SK-N-SH (cell line): ENCODE measurements at regions not wholly inside any gene's neighbourhood (a gene's known extent, or its start where the extent isn't known, plus 50 kb on each side); places are given as distances from the start of the nearest gene placed in this dataset.

Experiments
- CTCF ChIA-PET: fragments of 300-600, 350-600 bp; formaldehyde crosslinking; extraction: SDS; loops from one replicate; lab custom pipeline; 2021; lab: Yijun Ruan, JAX
- POLR2A ChIA-PET: fragments of 350-600 bp; sonication (Branson Sonifier 250); formaldehyde crosslinking; extraction: SDS; loops from one replicate; lab custom pipeline; 2020; ENCODE audit warnings: antibody characterized with exemption, inconsistent platforms; lab: Yijun Ruan, JAX
- DNase-seq: peaks from one replicate; pipeline ENCODE4 v3.0.0; 2012
- H2AFZ ChIP-seq: fragments of 200-600 bp; sonication (generic); 2 replicates; pipeline ENCODE4 v1.8.1; 2016; ENCODE audit warnings: antibody characterized with exemption, mild to moderate bottlenecking, low read depth
- H3F3A ChIP-seq: fragments of 200-600 bp; sonication (generic); replicated peaks from 2 replicates; pipeline ENCODE3; 2016; ENCODE audit warnings: antibody characterized with exemption, mild to moderate bottlenecking; ENCODE audit not compliant: insufficient read depth
- H3K27ac ChIP-seq, 2 experiments: fragments of 200-500 bp in 1 of 2; fragments of 200-600 bp in 1 of 2; sonication (Bioruptor generic) in 1 of 2; sonication (generic), shearing (Covaris generic) in 1 of 2; 2 replicates each; pipeline versions ENCODE4 v1.5.1 to v1.6.1; 2014 to 2016; ENCODE audit warnings: low read depth in 2 of 2, inconsistent platforms in 1 of 2, low read length in 1 of 2, mild to moderate bottlenecking in 1 of 2, mixed read lengths in 1 of 2
- H3K27me3 ChIP-seq: fragments of 200-600 bp; sonication (generic), shearing (Covaris generic); 2 replicates; pipeline ENCODE4 v1.6.1; 2016; ENCODE audit warnings: mixed run types; ENCODE audit not compliant: insufficient read depth
- H3K36me3 ChIP-seq, 2 experiments: fragments of 200-500 bp in 1 of 2; fragments of 200-600 bp in 1 of 2; sonication (Bioruptor generic) in 1 of 2; sonication (generic) in 1 of 2; replicated peaks in 1 of 2; 2 replicates each; pipeline versions ENCODE3 to v1.5.1; 2014 to 2016; ENCODE audit warnings: low read length in 1 of 2, mild to moderate bottlenecking in 1 of 2; ENCODE audit not compliant: insufficient read depth in 2 of 2, control insufficient read depth in 1 of 2
- H3K4me1 ChIP-seq, 2 experiments: fragments of 200-500 bp in 1 of 2; fragments of 200-600 bp in 1 of 2; sonication (Bioruptor generic) in 1 of 2; sonication (generic), shearing (Covaris generic) in 1 of 2; 2 replicates each; pipeline versions ENCODE4 v1.5.1 to v1.6.1; 2014 to 2016; ENCODE audit warnings: low read depth in 1 of 2, low read length in 1 of 2, mixed run types in 1 of 2; ENCODE audit not compliant: insufficient read depth in 2 of 2, control insufficient read depth in 1 of 2
- H3K4me2 ChIP-seq: fragments of 200-600 bp; sonication (generic), shearing (Covaris generic); 2 replicates; pipeline ENCODE4 v1.6.1; 2017; ENCODE audit warnings: mixed run types
- H3K4me3 ChIP-seq, 2 experiments: fragments of 200-500 bp in 1 of 2; fragments of 200-600 bp in 1 of 2; sonication (Bioruptor generic) in 1 of 2; sonication (generic), shearing (Covaris generic) in 1 of 2; 2 replicates each; pipeline versions ENCODE4 v1.5.1 to v1.8.1; 2014 to 2016; ENCODE audit warnings: low read depth in 2 of 2, inconsistent platforms in 1 of 2, low read length in 1 of 2, mild to moderate bottlenecking in 1 of 2, mixed read lengths in 1 of 2, moderate library complexity in 1 of 2
- H3K79me2 ChIP-seq: fragments of 200-600 bp; sonication (generic); 2 replicates; pipeline ENCODE4 v1.8.1; 2017; ENCODE audit warnings: mild to moderate bottlenecking; ENCODE audit not compliant: insufficient read depth
- H3K9ac ChIP-seq: fragments of 200-600 bp; sonication (generic); 2 replicates; pipeline ENCODE4 v1.6.1; 2017; ENCODE audit warnings: mixed run types
- H3K9me2 ChIP-seq: fragments of 200-600 bp; sonication (generic); 2 replicates; pipeline ENCODE4 v1.6.1; 2017; ENCODE audit warnings: mixed run types
- H3K9me3 ChIP-seq: fragments of 200-600 bp; sonication (generic); 2 replicates; pipeline ENCODE4 v1.6.1; 2017; ENCODE audit warnings: mixed run types, mild to moderate bottlenecking, moderate library complexity
- H4K20me1 ChIP-seq: fragments of 200-600 bp; sonication (generic); 2 replicates; pipeline ENCODE4 v1.6.1; 2017; ENCODE audit warnings: mild to moderate bottlenecking, mixed run types; ENCODE audit not compliant: insufficient read depth
- ELF1 ChIP-seq: IDR thresholded peaks from 2 replicates; pipeline ENCODE4 v1.4.0; 2012
- EZH2phosphoT487 ChIP-seq: fragments of 200-600 bp; sonication (generic); IDR thresholded peaks from 2 replicates; pipeline ENCODE4 v1.6.1; 2017; ENCODE audit warnings: low read depth, mixed run types, mild to moderate bottlenecking, antibody characterized with exemption, moderate library complexity, borderline replicate concordance
- FOSL2 ChIP-seq: IDR thresholded peaks from 2 replicates; pipeline ENCODE4 v1.4.0; 2012; ENCODE audit warnings: low read depth, mild to moderate bottlenecking, moderate library complexity, borderline replicate concordance
- FOXJ3 ChIP-seq: sonication (generic); formaldehyde crosslinking; IDR thresholded peaks from 2 replicates; pipeline ENCODE4 v1.5.1; 2020; ENCODE audit warnings: mild to moderate bottlenecking, missing genetic modification reagents
- FOXM1 ChIP-seq: IDR thresholded peaks from 2 replicates; pipeline ENCODE4 v1.4.0; 2012; ENCODE audit warnings: low read depth, mild to moderate bottlenecking
- JUND ChIP-seq: IDR thresholded peaks from 2 replicates; pipeline ENCODE4 v1.4.0; 2012
- MEF2A ChIP-seq: IDR thresholded peaks from 2 replicates; pipeline ENCODE4 v1.4.0; 2012; ENCODE audit warnings: low read depth, borderline replicate concordance
- MXI1 ChIP-seq: IDR thresholded peaks from 2 replicates; pipeline ENCODE4 v1.6.1; 2012; ENCODE audit warnings: mild to moderate bottlenecking, low read depth, low read length, improper control_type of control experiment
- RAD21 ChIP-seq: IDR thresholded peaks from 2 replicates; pipeline ENCODE4 v1.6.1; 2012; ENCODE audit warnings: mild to moderate bottlenecking, low read length
- SIN3A ChIP-seq: IDR thresholded peaks from 2 replicates; pipeline ENCODE4 v1.6.1; 2012; ENCODE audit warnings: low read depth, mild to moderate bottlenecking, low read length, moderate library complexity, borderline replicate concordance
- SMC3 ChIP-seq: IDR thresholded peaks from 2 replicates; pipeline ENCODE4 v1.6.1; 2012; ENCODE audit warnings: low read depth, low read length, improper control_type of control experiment
- YY1 ChIP-seq: IDR thresholded peaks from 2 replicates; pipeline ENCODE4 v1.4.0; 2012; ENCODE audit warnings: low read depth, mild to moderate bottlenecking
- WGBS: methylation state at CpG from one replicate; pipeline ENCODE4 v1.1.6; 2017; ENCODE audit warnings: low lambda C conversion rate; 5-methylcytosine and 5-hydroxymethylcytosine counted together
- TF ChIP-seq, protein P1 (sequence below): IDR thresholded peaks from 2 replicates; pipeline ENCODE4 v1.4.0; 2012; ENCODE audit warnings: low read depth
- TF ChIP-seq, protein P2 (sequence below): fragments of 200-600 bp; sonication (generic); IDR thresholded peaks from 2 replicates; pipeline ENCODE4 v1.6.1; 2017; ENCODE audit warnings: antibody characterized with exemption, mild to moderate bottlenecking, moderate library complexity
- TF ChIP-seq, protein P3 (sequence below): IDR thresholded peaks from 2 replicates; pipeline ENCODE4 v1.4.0; 2012; ENCODE audit warnings: low read depth, borderline replicate concordance
- TF ChIP-seq, protein P4 (sequence below): IDR thresholded peaks from 2 replicates; pipeline ENCODE4; 2012
- TF ChIP-seq, protein P5 (sequence below): fragments of 150-350 bp; IDR thresholded peaks from 2 replicates; pipeline ENCODE4 v1.6.1; 2017; ENCODE audit warnings: antibody characterized with exemption, low read length, low read depth, borderline replicate concordance

DNA sequence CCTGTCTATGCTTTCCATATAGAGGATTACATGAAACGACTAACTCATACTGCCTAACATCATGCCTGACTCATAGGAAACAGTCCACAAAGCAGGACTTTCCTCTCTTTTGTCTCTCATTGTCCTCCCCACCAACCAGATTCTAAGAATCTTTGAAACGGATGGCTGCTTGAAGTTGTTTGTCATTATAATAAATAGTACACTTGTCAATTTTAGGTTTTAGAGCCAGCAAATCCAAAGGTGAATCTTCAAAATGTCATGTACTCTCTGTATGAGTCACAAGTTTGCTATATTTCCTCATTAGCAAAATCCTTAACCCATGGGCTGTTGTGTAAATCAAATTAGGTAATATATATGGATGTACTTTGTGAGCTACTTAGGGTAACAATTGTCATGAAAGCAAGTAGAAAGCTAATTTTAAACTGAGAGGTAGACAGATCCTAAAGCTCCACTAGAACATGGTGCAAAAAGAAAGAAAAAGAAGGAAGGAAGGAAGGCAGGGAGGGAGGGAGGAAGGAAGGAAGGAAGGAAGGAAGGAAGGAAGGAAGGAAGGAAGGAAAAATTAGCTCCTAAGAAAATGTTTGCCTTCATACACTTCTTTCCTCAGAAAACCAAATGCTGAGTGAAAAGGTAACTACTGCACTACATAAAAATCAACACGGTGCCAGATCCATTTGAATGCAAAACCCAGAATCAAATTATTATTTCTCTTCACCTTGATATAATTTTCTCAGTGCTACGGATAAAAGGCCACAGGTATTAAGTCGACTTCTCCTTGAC lies 129.5 kb upstream of the PRMT6 start:
- Histone ChIP-seq H3K4me3 (no peak overlapping the region), H3K9me2 (no peaks in the 10 kb centered on the region), H3K4me2 (no peak overlapping the region), H3K9ac (no peak overlapping the region), H3K27ac (no peak overlapping the region), H3K4me1 (peaks cover 0 to 15% of the 10 kb centered on the region in 2 experiments; a peak in 1 of 4 replicates), H3K9me3 (no peaks in the 10 kb centered on the region), H4K20me1 (no peaks in the 10 kb centered on the region), H3K27me3 (no peaks in the 10 kb centered on the region), H3K36me3 (no peaks in the 10 kb centered on the region), H3F3A (no peaks in the 10 kb centered on the region), H2AFZ (no peak overlapping the region), H3K79me2 (no peaks in the 10 kb centered on the region)
- TF ChIP-seq, protein P1, sequence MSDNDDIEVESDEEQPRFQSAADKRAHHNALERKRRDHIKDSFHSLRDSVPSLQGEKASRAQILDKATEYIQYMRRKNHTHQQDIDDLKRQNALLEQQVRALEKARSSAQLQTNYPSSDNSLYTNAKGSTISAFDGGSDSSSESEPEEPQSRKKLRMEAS: no peak
- TF ChIP-seq FOXM1 (no peak), JUND (no peak), YY1 (no peak), FOSL2 (no peak), MEF2A (no peak), SMC3 (no peak), MXI1 (no peak), EZH2phosphoT487 (no peak), SIN3A (no peak), RAD21 (no peak), ELF1 (no peak), FOXJ3 (CRISPR knock-in tag) (no peak)
- TF ChIP-seq, protein P2, sequence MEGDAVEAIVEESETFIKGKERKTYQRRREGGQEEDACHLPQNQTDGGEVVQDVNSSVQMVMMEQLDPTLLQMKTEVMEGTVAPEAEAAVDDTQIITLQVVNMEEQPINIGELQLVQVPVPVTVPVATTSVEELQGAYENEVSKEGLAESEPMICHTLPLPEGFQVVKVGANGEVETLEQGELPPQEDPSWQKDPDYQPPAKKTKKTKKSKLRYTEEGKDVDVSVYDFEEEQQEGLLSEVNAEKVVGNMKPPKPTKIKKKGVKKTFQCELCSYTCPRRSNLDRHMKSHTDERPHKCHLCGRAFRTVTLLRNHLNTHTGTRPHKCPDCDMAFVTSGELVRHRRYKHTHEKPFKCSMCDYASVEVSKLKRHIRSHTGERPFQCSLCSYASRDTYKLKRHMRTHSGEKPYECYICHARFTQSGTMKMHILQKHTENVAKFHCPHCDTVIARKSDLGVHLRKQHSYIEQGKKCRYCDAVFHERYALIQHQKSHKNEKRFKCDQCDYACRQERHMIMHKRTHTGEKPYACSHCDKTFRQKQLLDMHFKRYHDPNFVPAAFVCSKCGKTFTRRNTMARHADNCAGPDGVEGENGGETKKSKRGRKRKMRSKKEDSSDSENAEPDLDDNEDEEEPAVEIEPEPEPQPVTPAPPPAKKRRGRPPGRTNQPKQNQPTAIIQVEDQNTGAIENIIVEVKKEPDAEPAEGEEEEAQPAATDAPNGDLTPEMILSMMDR: no peak
- TF ChIP-seq, protein P3, sequence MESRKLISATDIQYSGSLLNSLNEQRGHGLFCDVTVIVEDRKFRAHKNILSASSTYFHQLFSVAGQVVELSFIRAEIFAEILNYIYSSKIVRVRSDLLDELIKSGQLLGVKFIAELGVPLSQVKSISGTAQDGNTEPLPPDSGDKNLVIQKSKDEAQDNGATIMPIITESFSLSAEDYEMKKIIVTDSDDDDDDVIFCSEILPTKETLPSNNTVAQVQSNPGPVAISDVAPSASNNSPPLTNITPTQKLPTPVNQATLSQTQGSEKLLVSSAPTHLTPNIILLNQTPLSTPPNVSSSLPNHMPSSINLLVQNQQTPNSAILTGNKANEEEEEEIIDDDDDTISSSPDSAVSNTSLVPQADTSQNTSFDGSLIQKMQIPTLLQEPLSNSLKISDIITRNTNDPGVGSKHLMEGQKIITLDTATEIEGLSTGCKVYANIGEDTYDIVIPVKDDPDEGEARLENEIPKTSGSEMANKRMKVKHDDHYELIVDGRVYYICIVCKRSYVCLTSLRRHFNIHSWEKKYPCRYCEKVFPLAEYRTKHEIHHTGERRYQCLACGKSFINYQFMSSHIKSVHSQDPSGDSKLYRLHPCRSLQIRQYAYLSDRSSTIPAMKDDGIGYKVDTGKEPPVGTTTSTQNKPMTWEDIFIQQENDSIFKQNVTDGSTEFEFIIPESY: no peak
- TF ChIP-seq, protein P4, sequence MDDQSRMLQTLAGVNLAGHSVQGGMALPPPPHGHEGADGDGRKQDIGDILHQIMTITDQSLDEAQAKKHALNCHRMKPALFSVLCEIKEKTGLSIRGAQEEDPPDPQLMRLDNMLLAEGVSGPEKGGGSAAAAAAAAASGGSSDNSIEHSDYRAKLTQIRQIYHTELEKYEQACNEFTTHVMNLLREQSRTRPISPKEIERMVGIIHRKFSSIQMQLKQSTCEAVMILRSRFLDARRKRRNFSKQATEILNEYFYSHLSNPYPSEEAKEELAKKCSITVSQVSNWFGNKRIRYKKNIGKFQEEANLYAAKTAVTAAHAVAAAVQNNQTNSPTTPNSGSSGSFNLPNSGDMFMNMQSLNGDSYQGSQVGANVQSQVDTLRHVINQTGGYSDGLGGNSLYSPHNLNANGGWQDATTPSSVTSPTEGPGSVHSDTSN: no peak
- TF ChIP-seq, protein P5, sequence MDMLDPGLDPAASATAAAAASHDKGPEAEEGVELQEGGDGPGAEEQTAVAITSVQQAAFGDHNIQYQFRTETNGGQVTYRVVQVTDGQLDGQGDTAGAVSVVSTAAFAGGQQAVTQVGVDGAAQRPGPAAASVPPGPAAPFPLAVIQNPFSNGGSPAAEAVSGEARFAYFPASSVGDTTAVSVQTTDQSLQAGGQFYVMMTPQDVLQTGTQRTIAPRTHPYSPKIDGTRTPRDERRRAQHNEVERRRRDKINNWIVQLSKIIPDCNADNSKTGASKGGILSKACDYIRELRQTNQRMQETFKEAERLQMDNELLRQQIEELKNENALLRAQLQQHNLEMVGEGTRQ: no peak
- no peak for DNase-seq
- CTCF ChIA-PET: no interaction called here
- WGBS: 33% methylated on average over 5 of the region's 5 CpGs
- POLR2A ChIA-PET: no interaction called here
